GM21526 (cell line): ENCODE measurements at regions not wholly inside any gene's neighbourhood (a gene's known extent, or its start where the extent isn't known, plus 50 kb on each side); places are given as distances from the start of the nearest gene placed in this dataset.
"Not testable (repeated sequence)": the region's sequence is repeated elsewhere in the genome, so short reads cannot be mapped to it uniquely, and the experiment has no call there.

ENCODE experiments used
- ATAC-seq: cut with Tn5 transposase; IDR thresholded peaks from one replicate; pipeline ENCODE4 v1.9.1; 2021; ENCODE audit warnings: moderate library complexity; ENCODE audit not compliant: unreplicated experiment, low FRiP score

DNA sequence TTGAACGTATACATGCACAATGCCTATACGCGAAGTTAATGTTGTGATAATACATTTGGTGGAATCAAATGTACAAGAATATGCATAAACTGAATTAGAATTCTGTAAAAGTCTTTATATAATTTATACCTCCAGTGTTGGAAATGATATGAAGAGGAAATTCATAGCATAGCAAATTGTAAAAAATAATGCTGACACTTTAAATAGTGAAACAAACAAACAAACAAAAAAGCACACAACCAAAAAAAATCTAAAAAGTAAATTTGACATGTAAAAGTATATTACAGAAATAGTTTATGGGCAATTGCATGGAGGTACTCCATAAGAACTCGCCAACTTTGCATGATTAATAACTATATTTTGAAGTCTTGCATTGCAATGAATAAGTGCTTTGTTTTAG lies 780.9 kb downstream of the TBC1D32 start:
- no peak for ATAC-seq

DNA sequence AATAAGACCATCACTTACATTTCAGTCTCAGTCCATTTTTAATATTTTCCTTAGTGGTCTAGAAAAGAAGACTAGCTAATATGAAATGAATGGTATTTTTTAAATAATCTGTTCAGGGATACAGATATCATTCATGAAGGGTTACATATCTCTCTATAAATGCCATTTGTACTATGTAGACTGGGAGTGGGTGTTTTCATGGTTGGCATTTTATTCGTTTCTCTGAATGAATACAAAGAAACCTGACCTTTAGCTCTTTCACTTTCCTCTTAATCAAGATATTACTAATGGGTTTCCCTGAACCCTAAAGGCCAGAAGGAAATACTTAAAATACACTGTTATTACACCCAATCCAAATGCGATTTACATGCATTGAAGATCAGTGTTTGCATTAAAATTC lies 788.9 kb downstream of the TBC1D32 start:
- no peak for ATAC-seq

DNA sequence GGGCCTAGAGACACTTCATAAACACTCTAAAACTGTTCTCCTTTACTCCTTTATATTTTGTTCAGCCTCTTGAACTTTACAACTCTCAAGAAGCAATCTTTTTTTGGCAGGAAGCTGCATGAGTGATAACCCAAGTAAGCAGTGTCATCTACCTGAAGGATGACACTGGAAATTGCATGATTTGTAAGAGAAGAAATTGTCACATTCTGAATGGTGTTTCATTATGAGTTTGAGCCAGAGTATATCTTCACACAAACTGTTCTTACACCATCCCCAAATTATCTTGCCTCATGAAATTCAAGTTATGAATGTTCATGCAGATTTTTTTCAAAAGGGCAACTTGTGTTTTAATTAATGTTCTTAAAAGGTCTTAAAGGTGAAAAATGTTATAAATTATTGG lies 799.3 kb downstream of the TBC1D32 start:
- no peak for ATAC-seq

DNA sequence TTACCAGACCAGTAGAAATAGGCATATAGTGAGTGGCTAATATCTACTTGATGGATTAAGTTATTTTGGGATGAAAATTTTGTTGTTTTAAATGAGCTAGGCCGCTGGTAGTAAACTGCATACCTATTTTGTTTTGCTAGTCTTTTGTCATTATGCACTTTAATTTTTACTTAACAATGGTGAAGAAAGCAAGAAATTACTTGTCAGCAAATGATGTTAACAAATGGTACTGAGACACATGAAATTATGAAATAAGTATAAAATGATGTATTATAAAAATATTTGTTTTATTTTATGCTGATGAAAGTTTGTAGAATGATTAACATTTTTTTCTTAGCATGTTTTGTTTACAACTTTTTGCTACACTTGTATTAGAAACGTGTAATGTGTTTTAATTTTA lies 807.7 kb downstream of the TBC1D32 start:
- ATAC-seq: no peak

DNA sequence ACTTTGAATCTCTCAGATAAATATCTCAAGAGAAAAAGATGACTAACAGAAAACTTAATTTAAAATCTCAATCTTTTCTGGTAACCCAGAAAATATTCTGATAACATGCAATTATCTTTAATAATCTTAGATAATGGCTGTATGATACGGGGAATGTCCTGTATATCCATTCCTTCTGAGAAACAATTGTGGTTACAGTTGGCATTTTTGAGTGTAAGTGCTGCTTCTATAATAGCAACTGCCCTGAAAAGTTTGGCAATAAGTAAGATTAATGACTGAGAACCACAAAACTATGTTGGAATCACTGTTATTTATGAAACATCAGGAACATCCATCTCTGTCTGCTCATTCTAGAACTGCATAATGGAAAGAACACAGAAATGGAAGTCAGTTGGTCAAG lies 819.7 kb downstream of the TBC1D32 start:
- ATAC-seq: no peak

DNA sequence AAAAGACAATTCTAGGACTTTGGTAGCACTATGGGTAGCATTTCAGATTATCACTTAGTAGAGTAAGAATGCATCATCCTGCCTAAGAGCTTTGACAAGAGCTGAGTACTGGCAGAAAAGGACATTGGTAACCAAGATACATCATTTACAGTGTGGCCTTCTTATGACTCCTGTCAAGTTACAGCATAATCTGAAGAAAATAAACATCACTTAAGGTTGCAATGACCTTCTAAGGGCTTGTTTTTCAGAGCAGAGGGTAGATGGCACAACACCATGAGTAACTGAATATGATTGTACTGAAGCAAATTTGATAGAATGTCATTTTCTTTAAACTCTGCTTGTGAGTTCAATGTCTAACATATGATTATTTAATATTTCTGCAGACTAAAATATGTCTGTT lies 822.6 kb downstream of the TBC1D32 start:
- ATAC-seq: no peak

DNA sequence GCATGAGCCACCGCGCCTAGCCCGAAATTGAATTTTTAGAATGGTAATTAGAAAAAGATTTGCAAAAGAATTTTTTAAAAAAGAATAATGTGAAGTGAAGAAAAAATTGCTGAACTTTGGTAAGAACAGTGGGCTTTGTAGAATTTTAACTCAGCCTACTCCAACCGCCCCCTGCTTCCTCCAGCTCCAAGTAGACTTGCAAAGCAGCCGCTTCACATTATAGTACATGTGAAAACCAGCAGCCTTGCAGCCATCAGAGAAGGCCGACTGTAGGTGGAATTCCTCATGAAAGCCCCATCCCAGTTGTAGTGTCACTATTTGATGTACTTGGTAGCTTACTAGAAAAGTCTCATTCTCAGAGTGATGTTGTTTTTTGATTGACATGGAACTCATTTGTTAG lies 835.6 kb downstream of the TBC1D32 start:
- ATAC-seq: no peak

DNA sequence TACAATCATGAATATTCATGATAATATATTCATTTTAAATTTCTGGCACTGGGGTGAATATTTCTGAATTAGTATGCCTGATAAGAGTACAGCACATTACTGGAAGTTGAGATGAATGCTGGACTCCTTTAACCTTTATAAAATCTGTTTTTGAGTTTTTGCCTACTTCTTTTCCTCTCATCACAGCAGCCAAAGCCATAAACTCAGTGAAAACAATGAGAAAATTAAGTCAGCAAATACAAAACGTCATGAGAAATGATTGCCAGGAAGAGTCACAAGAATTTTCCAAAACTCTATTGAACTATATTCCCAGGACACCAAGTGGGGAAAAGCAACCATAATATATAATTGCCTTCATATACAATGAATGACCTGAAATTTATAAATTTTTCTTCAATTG lies 837.6 kb downstream of the TBC1D32 start:
- ATAC-seq: no peak

DNA sequence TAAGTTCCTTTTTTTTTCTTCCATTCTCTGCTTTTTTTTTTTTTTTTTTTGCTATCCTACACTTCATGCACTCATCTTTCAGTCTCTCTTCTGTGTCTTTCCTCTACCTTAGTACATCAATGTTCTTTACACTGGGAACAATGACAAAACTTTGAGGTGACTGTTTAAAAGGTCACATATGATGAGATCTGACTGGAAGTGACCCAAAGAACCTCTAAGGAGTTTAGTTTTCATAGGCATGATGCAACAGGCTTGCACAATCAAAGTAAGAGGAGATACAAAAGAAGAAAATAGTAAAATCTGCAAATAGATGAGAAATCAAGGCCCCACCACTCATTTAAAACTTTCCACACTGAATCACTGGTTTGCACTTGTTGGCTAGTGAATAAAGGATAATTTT lies 840.8 kb downstream of the TBC1D32 start:
- no peak for ATAC-seq

DNA sequence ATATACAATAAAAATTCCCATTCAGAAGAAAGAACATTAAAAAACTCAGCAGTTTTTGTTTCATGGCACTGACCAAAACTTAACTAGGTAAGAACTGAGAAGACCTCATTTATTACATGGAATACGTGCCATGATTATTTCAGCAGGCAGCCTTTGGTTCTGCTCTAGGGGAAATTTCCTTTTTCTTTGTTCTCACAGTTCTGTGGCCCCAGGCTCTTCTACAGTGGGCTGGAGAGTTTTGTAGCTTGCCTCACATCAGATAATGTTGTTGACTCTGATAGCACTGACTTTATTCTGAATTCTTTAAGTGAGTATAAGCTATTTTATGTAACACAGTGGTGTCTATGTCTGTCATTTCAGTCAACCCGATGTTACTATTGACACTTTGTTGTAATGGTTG lies 844.3 kb downstream of the TBC1D32 start:
- no peak for ATAC-seq

DNA sequence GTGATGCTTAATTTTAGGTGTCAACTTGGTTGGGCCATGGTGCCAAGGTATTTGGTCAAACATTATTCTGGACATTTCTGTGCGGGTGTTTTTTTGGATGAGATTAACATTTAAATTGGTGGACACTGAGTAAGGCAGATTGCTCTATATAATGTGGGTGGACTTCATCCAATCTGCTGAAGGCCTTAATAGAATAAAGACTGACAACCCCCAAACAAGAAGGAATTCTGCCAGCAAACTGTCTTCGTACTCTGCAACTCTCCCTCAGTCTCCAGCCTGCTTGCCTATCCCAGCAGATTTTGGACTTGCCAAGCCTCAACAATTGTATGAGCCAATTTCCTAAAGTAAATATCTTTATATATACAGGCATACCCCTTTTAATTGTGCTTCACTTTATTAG lies 850.1 kb downstream of the TBC1D32 start:
- no peak for ATAC-seq

DNA sequence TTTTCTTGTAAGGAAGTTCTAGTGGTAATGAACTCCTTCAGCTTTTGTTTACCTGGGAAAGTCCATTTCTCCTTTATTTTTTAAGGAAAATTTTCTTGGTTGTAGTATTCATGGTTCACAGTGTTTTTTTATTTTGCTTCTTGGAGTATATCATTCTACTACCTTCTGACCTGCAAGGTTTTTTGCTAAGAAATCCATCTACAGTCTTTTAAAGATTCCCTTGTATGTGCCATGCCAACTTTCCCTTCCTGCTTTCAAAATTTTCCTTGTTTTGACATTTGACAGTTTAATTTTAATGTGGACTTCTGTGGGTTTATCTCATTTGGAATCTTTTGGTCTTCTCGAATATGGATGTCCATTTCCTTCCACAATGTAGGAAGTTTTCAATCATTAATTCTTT lies 855.6 kb downstream of the TBC1D32 start:
- ATAC-seq: no peak

DNA sequence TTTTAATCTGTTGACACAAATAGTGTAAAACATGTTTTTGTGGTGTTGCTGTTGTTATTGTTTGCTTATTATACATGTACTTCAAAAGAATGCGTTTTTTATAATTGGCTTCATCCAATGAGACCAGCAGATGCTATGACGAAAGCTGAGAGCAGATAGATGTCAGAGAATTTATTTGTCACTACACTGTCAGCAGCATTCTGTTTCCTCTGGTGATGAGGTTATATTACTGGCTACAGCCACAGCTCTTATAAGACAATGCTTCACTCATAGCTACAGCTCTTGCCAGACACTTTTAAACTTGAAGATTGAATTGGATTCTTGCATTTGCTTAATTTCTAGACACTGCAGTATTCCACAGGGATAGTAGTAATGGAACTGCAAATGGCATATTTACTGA lies 860.5 kb downstream of the TBC1D32 start:
- no peak for ATAC-seq

DNA sequence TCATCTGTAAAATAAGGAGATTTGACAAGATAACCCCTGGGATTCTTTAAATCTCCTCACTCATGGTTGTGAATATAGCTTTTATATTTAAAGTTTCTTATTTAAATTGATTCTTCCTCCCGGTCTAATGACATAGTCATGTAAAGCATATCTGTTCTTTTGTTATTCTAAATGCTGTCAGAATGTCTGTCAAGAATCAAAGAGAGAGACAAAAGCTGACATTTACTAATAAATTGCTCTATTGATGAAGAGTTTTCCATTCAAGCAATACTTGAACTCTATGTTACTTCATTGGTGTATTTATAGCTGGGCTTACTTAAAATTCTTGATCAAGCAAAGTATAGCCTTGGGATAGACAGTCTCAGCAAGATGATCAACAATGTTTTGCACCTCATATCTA lies 865.8 kb downstream of the TBC1D32 start:
- ATAC-seq: no peak

DNA sequence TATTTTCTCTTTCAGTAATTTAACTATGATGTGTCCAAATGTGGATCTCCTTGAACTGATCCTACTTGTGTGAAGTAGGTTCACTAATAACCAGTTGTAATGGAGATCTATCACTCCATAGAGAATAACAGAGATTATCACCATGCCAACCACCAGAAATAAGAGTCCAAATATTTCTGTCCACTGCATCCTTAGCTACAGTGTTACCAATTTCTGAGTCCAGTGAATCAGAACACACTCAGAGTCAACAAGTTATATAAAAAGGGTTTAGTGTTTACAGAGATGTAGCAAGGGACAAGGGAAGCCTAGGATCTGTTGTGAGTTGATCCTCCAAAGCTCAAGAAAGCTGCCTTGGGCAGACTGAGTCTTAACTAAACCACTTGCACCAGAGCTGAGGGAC lies 882.8 kb downstream of the TBC1D32 start:
- ATAC-seq: no peak

DNA sequence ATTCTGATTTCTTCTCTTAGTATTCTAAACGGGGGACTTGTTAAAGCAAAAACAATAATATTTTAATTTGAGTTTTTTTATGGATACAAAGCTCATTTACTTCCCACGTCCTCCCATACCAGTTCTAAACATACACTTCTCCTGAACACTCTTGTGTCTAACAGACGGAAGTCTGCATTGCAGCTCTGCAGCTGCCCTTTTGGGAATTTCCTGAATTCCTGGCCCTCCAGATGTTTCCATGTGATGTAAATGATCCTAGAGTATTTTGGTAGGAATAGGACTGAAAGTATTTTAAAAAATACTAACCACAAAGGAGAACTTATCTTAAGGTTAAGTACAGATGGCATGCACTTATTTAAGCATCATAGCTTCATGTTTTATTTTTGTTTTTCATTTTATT lies 886.7 kb downstream of the TBC1D32 start:
- ATAC-seq: no peak

DNA sequence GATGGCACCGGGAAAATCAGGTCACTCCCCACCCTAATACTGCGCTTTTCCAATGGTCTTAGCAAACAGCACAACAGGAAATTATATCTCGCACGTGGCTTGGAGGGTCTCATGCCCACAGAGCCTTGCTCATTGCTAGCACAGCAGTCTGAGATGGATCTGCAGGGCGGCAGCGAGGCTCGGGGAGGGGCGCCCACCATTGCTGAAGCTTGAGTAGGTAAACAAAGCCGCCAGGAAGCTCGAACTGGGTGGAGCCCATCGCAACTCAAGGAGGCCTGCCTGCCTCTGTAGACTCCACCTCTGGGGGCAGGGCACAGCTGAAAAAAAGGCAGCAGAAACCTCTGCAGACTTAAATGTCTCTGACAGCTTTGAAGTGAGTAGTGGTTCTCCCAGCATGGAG lies 901.4 kb downstream of the TBC1D32 start:
- not testable (repeated sequence) for ATAC-seq

DNA sequence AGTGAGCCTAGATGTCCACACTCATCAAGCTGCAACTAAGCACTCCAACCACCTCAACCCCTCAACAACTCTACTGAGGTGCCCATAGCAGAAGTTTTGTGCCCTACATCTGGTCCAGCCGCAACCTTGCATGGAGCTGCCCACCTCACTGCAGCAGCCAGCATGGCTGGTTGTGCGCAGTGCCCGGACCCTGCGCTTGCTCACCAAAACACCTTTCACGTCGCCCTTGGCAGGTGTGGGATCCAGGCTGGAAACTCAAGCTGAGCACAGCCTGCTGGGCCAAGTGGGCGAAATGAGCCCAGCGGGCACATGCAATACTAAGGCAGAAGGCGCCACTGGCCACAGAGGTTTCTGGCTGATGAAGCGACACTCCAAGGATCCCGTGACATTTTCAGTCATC lies 902.4 kb downstream of the TBC1D32 start:
- no peak for ATAC-seq

DNA sequence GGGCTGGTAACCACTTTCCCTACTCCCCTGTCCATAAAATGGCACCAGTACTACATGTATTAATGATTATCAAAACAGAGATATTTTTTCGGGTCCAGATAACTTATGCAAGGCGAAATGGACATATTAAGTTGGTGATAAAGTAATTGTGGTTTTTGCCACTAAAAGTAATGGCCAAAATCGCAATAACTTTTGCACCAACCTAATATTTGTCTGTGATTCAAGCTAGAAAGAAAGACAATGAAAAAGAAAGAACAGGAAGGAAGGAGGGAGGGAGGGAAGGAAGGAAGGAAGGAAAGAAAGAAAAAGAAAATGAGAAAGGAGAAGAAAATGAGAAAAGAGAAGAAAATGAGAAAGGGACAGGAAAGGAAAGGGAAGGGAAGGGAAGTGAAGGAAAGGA lies 922.9 kb downstream of the TBC1D32 start:
- no peak for ATAC-seq

DNA sequence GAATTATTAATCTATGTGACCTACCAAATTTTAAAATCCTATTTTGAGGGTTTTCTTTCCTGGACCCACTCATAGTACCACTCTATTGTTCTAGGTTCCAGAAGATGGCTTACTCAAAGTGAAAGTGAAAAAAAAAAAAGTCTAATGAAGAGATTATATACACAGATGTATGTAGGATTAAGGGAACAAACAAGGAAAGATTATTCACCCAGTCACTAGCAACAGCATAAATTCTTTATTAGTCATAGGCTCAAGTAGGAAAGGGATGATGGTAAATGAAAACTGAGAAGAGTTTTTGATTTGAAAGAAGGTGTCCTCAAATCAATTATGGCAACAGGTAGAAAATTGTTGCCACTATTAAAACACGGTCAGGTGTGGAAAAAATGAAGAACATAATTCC lies 923.7 kb downstream of the TBC1D32 start:
- ATAC-seq: no peak

DNA sequence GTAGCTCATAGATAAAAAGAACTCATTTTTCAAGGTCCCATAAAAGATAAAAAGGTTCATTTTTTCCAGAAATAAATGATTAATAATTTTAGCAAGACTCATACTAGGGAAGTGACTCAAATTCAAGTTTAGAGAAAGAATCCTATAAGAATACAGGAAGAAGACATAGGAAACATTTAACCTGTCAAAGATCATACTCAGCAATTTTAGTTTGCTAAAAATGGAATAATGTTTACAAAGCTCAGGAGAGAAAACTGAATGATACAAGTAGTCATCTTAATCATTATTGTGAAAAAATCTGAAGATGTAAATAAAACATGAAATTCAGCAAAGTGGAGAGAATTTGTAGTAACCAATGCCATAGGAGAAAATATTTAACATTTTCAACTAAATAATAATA lies 926.6 kb downstream of the TBC1D32 start:
- ATAC-seq: no peak

DNA sequence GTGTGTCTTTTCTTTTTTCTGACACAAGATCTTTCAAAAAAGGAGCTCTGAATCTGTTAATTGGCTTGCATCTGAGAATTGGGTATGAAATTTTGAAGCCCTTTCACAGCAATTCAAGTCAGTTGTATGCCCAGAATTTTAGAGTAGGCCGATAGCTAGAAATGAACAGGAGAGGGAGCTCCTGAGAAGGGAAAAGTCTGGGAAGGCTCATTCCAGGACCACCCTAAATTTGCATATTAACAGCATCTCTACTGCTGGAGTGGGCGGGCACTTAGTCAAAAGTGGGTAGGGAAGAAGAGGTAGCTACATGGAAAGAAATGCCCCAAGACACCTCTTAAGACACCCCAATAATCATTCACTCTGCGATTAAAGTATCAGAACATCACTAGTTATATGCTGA lies 928.3 kb downstream of the TBC1D32 start:
- no peak for ATAC-seq

DNA sequence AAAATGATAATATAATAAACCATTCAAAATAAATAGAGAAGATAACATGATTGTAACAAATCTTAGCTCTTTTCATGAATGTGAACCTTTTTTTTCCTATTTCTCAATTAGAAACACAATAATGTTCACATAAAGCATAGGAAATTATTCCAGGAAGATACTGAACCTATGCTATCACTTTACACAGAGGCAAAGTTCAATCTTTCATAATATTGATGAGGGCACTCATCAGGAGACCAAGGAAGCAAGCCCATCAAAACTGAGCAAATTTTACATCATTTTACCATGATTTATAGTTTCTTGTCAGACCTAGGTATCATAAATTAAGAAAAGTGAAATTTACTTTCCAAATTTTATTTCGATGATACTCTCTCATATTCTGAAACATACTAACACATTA lies 938.5 kb downstream of the TBC1D32 start:
- ATAC-seq: no peak

DNA sequence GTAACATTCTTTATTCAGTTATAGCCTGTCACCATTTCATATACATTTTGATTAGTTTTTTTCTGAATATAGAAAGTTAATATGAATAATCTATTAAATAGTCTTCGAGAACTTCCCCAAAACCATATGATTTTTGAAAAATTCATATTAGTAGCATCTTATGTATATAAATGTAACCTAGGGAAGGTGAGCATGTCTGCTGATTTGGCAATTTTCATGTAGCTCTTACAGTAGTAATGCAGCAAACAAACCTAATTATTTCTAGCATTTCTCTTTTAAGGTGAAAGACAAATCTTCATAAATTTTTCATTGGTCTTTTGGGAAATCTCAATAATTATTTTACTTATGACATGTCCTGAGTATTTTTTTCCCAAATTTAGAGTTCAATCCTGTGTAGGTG lies 939.0 kb downstream of the TBC1D32 start:
- no peak for ATAC-seq
